SU-DHL-6 (cell line): ENCODE measurements at regions not wholly inside any gene's neighbourhood (a gene's known extent, or its start where the extent isn't known, plus 50 kb on each side); places are given as distances from the start of the nearest gene placed in this dataset.

Experiments used
- EZH2phosphoT487 ChIP-seq: fragments of 200-600 bp; sonication (generic), shearing (Covaris generic); conservative IDR thresholded peaks from 2 replicates; pipeline ENCODE4 v1.6.1; 2018; ENCODE audit warnings: mild to moderate bottlenecking, antibody characterized with exemption, low read length, moderate library complexity, mixed read lengths
- TF ChIP-seq, protein P1 (sequence below): fragments of 200-600 bp; sonication (generic); IDR thresholded peaks from one replicate; pipeline ENCODE4 v1.5.1; 2017; ENCODE audit warnings: antibody characterized with exemption, mild to moderate bottlenecking, low read length, moderate library complexity; ENCODE audit not compliant: insufficient read depth, poor library complexity, severe bottlenecking

DNA sequence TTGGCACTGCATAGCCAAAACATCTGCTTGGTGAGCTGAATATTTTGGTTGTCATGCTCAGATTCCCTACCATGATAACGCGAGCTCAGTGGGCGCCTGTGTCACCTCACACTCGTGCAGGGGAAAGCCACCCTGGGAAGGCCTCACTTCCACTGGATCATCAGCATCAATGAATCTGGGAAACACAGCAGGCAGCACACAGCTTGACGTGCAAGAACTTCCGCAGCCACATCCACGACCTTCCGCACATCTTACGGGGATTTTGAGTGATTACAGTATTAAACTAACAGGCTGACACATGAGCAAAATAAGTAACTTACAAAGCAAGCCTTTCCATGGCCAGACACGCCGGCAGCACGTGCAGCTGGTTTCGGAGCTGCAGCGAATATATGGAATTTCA lies 54.7 kb upstream of the FOXF1 start:
- TF ChIP-seq, protein P1, sequence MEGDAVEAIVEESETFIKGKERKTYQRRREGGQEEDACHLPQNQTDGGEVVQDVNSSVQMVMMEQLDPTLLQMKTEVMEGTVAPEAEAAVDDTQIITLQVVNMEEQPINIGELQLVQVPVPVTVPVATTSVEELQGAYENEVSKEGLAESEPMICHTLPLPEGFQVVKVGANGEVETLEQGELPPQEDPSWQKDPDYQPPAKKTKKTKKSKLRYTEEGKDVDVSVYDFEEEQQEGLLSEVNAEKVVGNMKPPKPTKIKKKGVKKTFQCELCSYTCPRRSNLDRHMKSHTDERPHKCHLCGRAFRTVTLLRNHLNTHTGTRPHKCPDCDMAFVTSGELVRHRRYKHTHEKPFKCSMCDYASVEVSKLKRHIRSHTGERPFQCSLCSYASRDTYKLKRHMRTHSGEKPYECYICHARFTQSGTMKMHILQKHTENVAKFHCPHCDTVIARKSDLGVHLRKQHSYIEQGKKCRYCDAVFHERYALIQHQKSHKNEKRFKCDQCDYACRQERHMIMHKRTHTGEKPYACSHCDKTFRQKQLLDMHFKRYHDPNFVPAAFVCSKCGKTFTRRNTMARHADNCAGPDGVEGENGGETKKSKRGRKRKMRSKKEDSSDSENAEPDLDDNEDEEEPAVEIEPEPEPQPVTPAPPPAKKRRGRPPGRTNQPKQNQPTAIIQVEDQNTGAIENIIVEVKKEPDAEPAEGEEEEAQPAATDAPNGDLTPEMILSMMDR: no peak
- no peak for TF ChIP-seq EZH2phosphoT487
